NCI-H146 treated with DMSO at 0.1 percent for 48 hours (cell line): ENCODE measurements at regions not wholly inside any gene's neighbourhood (a gene's known extent, or its start where the extent isn't known, plus 50 kb on each side); places are given as distances from the start of the nearest gene placed in this dataset.

Experiments used
- DNase-seq: peaks from one replicate; lab custom pipeline; 2025; ENCODE audit not compliant: unreplicated experiment; lab: John Stamatoyannopoulos, UW

GRCh38 chr13:40485611-40486517 lies 180.6 kb downstream of the FOXO1 start:
- DNase-seq: no peak

DNA sequence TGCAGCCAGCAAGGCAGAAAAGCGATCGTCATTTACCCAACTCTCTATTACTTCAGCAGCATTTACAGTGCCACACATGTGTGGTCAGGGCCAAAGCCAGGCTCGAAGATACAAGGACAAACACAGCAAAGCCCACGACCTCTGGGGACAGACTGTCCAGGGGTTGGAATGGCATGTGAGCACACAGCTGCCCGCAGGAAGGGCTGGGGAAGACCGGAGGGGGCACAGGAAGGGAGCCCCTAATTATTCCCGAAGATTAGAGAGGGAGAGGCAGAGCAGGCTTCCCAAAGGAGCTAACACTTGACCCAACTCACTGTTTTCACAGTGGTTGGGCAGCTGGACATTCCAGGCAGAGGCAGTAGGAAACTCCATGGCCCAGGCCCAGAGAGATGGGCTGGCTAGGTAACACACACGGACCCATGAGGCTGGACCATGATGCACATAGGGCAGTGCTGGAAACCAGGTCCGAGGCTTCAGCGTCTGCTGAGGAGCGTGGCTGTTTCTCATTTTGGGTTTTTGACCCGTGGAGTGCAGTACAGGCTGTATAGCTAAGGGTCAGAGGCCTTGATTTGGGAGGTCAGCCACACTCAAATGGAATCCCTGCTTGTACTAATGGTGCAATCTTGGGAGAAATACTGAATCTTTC lies 179.8 kb downstream of the FOXO1 start:
- no peak for DNase-seq

DNA sequence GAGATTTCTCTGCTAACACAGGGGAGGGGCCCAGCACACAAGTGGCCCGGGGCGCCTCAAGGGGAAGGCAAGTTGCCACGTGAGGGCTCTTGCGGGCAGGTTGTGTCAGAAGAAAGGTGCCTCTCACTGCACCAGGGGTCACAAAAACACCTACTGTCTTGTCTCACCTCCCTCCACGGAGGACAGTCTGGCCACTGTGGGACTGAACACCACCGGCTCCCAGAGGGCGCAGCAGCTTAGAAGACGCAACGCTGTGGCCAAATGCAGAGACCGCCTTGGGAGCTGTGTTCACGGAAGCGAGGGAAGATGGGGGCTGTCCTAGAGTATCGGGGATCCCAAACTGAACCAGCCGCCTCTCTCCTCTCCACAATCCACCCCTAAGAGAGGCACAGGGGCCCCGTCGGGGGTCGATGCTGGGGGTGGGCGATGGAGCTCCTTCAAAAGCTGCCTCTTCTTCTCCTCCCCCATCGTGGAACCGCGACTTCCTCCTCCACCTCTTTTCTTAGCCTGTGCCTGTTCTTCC lies 177.5 kb downstream of the FOXO1 start:
- DNase-seq: no peak

DNA sequence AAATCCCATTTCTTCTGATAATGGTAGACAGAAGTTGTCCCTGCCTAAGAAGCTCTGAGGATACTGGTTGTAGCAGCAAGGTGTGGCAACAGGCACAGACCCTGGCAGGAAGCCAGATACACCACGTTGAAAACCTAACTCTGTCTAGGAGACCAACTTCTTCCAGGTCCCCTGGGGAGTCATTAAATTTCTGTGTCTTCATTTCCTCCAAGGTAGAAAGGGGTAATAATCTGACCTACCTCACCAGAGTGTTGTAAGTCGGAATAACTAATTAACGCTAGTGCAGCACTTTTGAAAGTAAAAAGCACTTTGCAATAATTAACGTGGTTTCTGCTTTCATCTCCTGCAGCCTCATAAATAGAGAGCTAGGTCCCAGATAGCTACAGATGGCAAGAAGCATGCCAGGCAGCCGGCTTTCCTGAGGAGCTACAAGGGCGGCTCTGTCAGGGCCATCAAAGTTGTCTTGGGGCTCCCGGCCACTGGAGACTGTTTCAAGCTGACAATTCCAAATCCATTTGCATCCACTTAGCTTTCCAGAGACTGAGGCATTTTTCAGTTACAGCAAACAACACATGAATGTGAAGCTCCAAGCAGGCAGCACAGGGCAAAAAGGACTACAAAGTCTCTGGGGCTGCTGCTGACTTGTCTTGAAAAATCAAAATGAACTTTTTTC lies 176.2 kb downstream of the FOXO1 start:
- no peak for DNase-seq

- DNase-seq: no peak
Observed at GRCh38 chr13:40492511-40492910, 173.9 kb downstream of the FOXO1 start.

- no peak for DNase-seq
Observed at GRCh38 chr13:40494513-40494912, 171.9 kb downstream of the FOXO1 start.

DNA sequence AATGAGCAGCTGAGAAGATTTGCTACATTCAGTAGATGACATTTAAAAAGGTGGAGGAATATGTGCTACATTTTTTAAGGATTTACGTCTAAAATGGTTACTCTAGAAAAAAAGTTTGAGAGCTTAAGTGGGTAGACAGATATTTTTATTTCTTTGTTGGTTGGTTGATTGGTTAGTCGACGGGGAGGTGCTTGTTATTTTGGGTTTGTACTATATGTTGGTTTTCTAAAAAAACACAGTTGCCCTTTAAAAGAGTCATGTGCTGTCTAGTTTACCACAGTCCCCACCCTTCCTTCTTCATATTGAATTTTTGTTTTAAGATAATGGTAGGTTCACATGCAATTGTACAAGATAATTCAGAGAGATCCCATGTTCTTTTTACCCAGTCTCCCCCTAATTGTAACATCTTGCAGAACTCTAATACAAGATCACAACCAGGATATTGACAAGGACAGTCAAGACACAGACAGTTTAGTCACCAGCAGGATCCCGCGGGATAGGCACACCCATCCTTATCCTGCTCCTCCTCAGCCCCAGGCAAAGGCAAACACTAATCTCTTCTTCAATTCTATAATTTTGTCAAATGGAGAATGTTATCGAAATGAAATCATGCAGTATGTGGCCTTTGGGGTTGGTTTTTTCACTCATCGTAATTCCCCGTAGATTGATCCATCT lies 171.4 kb downstream of the FOXO1 start:
- DNase-seq: no peak

- no peak for DNase-seq
Observed at GRCh38 chr13:40495621-40496001, 170.8 kb downstream of the FOXO1 start.

DNA sequence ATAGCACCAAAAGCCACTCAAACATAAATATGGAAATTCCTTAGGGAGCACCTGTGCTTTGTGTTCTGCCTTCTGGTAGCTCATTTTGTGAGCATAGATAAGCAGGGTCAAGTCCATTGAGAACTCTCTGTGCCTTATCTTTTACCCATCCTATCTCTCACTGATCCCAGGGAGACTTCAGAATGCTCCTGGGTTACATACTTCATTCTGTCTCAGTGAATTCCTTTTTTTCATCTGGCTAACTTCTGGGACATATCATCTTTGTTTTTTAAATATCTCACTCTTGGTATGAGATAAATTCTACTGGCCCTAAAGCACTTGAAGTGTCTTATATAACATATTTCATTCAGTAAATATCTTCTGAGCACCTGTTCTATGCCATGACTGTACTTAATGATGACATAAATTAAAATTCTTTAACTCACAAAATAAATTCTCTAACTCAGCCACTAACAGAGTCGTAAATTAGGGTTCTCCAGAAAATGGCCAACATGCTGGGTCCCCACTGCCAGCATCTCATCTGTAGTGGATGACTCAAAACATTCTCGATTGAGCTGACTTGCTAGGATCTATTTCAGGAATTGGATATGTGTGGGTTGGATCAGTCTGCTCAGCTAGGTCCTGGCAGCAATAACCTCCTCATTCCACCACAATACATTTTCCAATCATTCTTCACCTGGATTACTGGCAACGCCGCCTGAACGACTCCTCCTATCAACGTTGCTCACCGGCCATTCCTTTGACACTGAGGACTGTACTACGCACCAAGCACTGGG lies 170.2 kb downstream of the FOXO1 start:
- no peak for DNase-seq

GRCh38 chr13:40498461-40498860 lies 168.0 kb downstream of the FOXO1 start:
- DNase-seq: no peak

GRCh38 chr13:40502236-40502635 lies 164.2 kb downstream of the FOXO1 start:
- DNase-seq: no peak

GRCh38 chr13:40503011-40503410 lies 163.4 kb downstream of the FOXO1 start:
- no peak for DNase-seq

GRCh38 chr13:40503966-40504591 lies 162.4 kb downstream of the FOXO1 start:
- DNase-seq: no peak

DNA sequence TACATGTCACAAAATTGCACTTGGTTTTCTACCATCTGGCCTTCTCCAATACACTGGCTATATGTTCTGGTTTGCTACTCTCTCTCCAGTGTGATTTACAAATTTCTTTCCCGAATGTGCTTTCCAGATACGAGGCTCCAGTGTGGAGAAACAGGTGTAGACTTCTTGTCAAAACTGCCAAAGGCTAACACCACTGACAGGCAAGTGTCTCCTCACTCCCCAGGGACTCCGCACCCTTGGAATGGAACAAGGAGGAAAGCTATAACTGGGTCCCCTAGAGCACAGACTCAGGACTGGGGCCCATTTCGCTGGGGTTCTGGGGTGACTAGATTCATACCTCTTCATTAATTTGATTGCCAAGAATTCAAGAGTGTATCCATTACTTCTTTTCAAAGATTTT lies 161.8 kb downstream of the FOXO1 start:
- no peak for DNase-seq

GRCh38 chr13:40505196-40505595 lies 161.2 kb downstream of the FOXO1 start:
- no peak for DNase-seq
